Endodermal cell (in vitro differentiated cells): ENCODE measurements at regions not wholly inside any gene's neighbourhood (a gene's known extent, or its start where the extent isn't known, plus 50 kb on each side); places are given as distances from the start of the nearest gene placed in this dataset.

Experiments used
- DNase-seq: peaks from one replicate; pipeline ENCODE4 v3.0.0-alpha.2; 2017
- H3K27ac ChIP-seq: 2 replicates; pipeline ENCODE4 v1.5.1; 2013; ENCODE audit warnings: mild to moderate bottlenecking, low read depth, low read length, moderate library complexity
- H3K27me3 ChIP-seq: 2 replicates; pipeline ENCODE4 v1.6.1; 2013; ENCODE audit warnings: mild to moderate bottlenecking, low read length, moderate library complexity; ENCODE audit not compliant: insufficient read depth, control insufficient read depth, poor library complexity, severe bottlenecking
- H3K36me3 ChIP-seq: 2 replicates; pipeline ENCODE4 v1.7.0; 2013; ENCODE audit warnings: mild to moderate bottlenecking, low read length, moderate library complexity; ENCODE audit not compliant: control insufficient read depth, insufficient read depth
- H3K4me1 ChIP-seq: one replicate; pipeline ENCODE4 v1.7.0; 2013; ENCODE audit warnings: low read length; ENCODE audit not compliant: control insufficient read depth, insufficient read depth
- H3K4me3 ChIP-seq: 2 replicates; pipeline ENCODE4 v1.5.1; 2013; ENCODE audit warnings: mild to moderate bottlenecking, low read length, moderate library complexity
- H3K9ac ChIP-seq: 2 replicates; pipeline ENCODE4 v1.6.1; 2013; ENCODE audit warnings: mild to moderate bottlenecking, low read length, moderate library complexity; ENCODE audit not compliant: poor library complexity, severe bottlenecking; ENCODE audit errors: extremely low read depth
- H3K9me3 ChIP-seq: 2 replicates; pipeline ENCODE4 v1.6.1; 2013; ENCODE audit warnings: mild to moderate bottlenecking, low read length, moderate library complexity; ENCODE audit not compliant: control insufficient read depth
- H3K27ac Mint-ChIP-seq: 2 replicates; pipeline ENCODE4 v1.8.0; 2020; ENCODE audit warnings: mixed read lengths
- H3K27me3 Mint-ChIP-seq: 2 replicates; pipeline ENCODE4 v1.8.0; 2021; ENCODE audit warnings: mild to moderate bottlenecking, mixed read lengths; ENCODE audit not compliant: insufficient read depth
- H3K36me3 Mint-ChIP-seq: 2 replicates; pipeline ENCODE4 v1.8.0; 2020; ENCODE audit warnings: low read depth, mixed read lengths
- H3K4me1 Mint-ChIP-seq: 2 replicates; pipeline ENCODE4 v1.8.0; 2020; ENCODE audit warnings: mixed read lengths
- H3K4me3 Mint-ChIP-seq: 2 replicates; pipeline ENCODE4 v1.8.0; 2020; ENCODE audit warnings: mild to moderate bottlenecking, moderate library complexity, mixed read lengths
- H3K9me3 Mint-ChIP-seq: 2 replicates; pipeline ENCODE4 v1.8.0; 2020; ENCODE audit warnings: mild to moderate bottlenecking, mixed read lengths
- CTCF ChIP-seq: fragments of 200-600 bp; sonication (generic); conservative IDR thresholded peaks from 2 replicates; pipeline ENCODE4 v1.5.0; 2021; ENCODE audit warnings: antibody characterized with exemption, mild to moderate bottlenecking
- WGBS, 2 experiments: methylation state at CpG; one replicate each; pipeline versions ENCODE4 v1.1.5 to v1.1.7; 2013; ENCODE audit warnings: missing lambda C conversion rate in 2 of 2, mixed read lengths in 1 of 2; ENCODE audit not compliant: insufficient coverage in 1 of 2, insufficient read length in 1 of 2; 5-methylcytosine and 5-hydroxymethylcytosine counted together

- Mint-ChIP-seq H3K27me3 (peaks cover 8% of the 10 kb centered on the region), H3K9me3 (peaks cover 26% of the 10 kb centered on the region), H3K36me3 (no peaks in the 10 kb centered on the region), H3K27ac (no peak overlapping the region), H3K4me1 (peaks cover 19% of the 10 kb centered on the region), H3K4me3 (no peak overlapping the region)
- Histone ChIP-seq H3K36me3 (no peaks in the 10 kb centered on the region), H3K4me1 (peaks cover 13% of the 10 kb centered on the region), H3K9ac (no peak overlapping the region), H3K27ac (no peak overlapping the region), H3K9me3 (peaks cover 36% of the 10 kb centered on the region), H3K27me3 (no peaks in the 10 kb centered on the region), H3K4me3 (no peak overlapping the region)
- no peak for DNase-seq
- 94 to 100% methylated on average over 3 of the region's 3 CpGs for WGBS, 2 experiments
- no peak for TF ChIP-seq CTCF
Observed at GRCh38 chr10:35892526-35892925, 250.4 kb upstream of the FZD8 start.

- Histone ChIP-seq H3K9ac (no peak overlapping the region), H3K27ac (no peak overlapping the region), H3K36me3 (no peaks in the 10 kb centered on the region), H3K27me3 (no peaks in the 10 kb centered on the region), H3K9me3 (peaks cover 43% of the 10 kb centered on the region), H3K4me3 (no peak overlapping the region), H3K4me1 (peaks cover 13% of the 10 kb centered on the region)
- H3K27me3 Mint-ChIP-seq = peaks cover 5% of the 10 kb centered on the region
- H3K36me3 Mint-ChIP-seq = no peaks in the 10 kb centered on the region
- no peak overlapping the region for H3K4me3 Mint-ChIP-seq
- no peak for TF ChIP-seq CTCF
- H3K27ac Mint-ChIP-seq = no peak overlapping the region
- DNase-seq = no peak
- peaks cover 27% of the 10 kb centered on the region for H3K9me3 Mint-ChIP-seq
- 75 to 83% methylated on average over 2 of the region's 2 CpGs for WGBS, 2 experiments
- peaks cover 27% of the 10 kb centered on the region for H3K4me1 Mint-ChIP-seq
Observed at GRCh38 chr10:35890676-35891495, 248.8 kb upstream of the FZD8 start.

GRCh38 chr10:35889971-35890675 lies 248.0 kb upstream of the FZD8 start:
- H3K36me3 Mint-ChIP-seq = no peaks in the 10 kb centered on the region
- peaks cover 27% of the 10 kb centered on the region for H3K9me3 Mint-ChIP-seq
- H3K27ac Mint-ChIP-seq = no peak overlapping the region
- H3K36me3 ChIP-seq = no peaks in the 10 kb centered on the region
- peaks cover 46% of the 10 kb centered on the region for H3K9me3 ChIP-seq
- H3K9ac ChIP-seq = no peak overlapping the region
- 92 to 97% methylated on average over 11 to 14 of the region's 14 CpGs for WGBS, 2 experiments
- DNase-seq = no peak
- TF ChIP-seq CTCF = no peak
- peaks cover 13% of the 10 kb centered on the region for H3K4me1 ChIP-seq
- H3K4me1 Mint-ChIP-seq = peaks cover 33% of the 10 kb centered on the region
- H3K27me3 Mint-ChIP-seq = peaks cover 5% of the 10 kb centered on the region
- no peak overlapping the region for H3K4me3 ChIP-seq
- no peak overlapping the region for H3K4me3 Mint-ChIP-seq
- H3K27me3 ChIP-seq = no peaks in the 10 kb centered on the region
- no peak overlapping the region for H3K27ac ChIP-seq
